GM12865 (cell line): ENCODE measurements at regions not wholly inside any gene's neighbourhood (a gene's known extent, or its start where the extent isn't known, plus 50 kb on each side); places are given as distances from the start of the nearest gene placed in this dataset.
"Not testable (repeated sequence)": the region's sequence is repeated elsewhere in the genome, so short reads cannot be mapped to it uniquely, and the experiment has no call there.

ENCODE experiments used
- DNase-seq: peaks from one replicate; pipeline ENCODE4 v3.0.0; 2010; ENCODE audit warnings: low read depth
- H3K4me3 ChIP-seq: 2 replicates; pipeline ENCODE4 v1.5.1; 2011; ENCODE audit warnings: mild to moderate bottlenecking, low read depth, low read length, control low read depth
- CTCF ChIP-seq: IDR thresholded peaks from 2 replicates; pipeline ENCODE4 v1.5.1; 2011; ENCODE audit warnings: low read length, control low read depth, low read depth, inconsistent platforms; ENCODE audit not compliant: insufficient read depth; ENCODE audit errors: missing control alignments

GRCh38 chr12:84046859-84047258, 865.7 kb downstream of the SLC6A15 start:
- no peak for DNase-seq
- no peak overlapping the region for H3K4me3 ChIP-seq
- TF ChIP-seq CTCF, result no peak

- DNase-seq, result no peak
- H3K4me3 ChIP-seq, result no peak overlapping the region
- TF ChIP-seq CTCF, result no peak
Observed at GRCh38 chr12:84043355-84043754, 869.2 kb downstream of the SLC6A15 start.

GRCh38 chr12:84038242-84038641, 874.4 kb downstream of the SLC6A15 start:
- TF ChIP-seq CTCF, result no peak
- no peak overlapping the region for H3K4me3 ChIP-seq
- DNase-seq, result no peak

- no peak for DNase-seq
Observed at GRCh38 chr12:84036912-84037311, 875.7 kb downstream of the SLC6A15 start.

GRCh38 chr12:84035766-84036165, 876.8 kb downstream of the SLC6A15 start:
- TF ChIP-seq CTCF, result no peak
- H3K4me3 ChIP-seq, result no peak overlapping the region
- no peak for DNase-seq

More at GRCh38 chr12:84036912-84037311, 875.7 kb downstream of the SLC6A15 start:
- no peak overlapping the region for H3K4me3 ChIP-seq
- TF ChIP-seq CTCF, result no peak

- no peak overlapping the region for H3K4me3 ChIP-seq
- no peak for DNase-seq
- no peak for TF ChIP-seq CTCF
Observed at GRCh38 chr12:84034871-84035270, 877.7 kb downstream of the SLC6A15 start.

- H3K4me3 ChIP-seq, result no peak overlapping the region
- no peak for TF ChIP-seq CTCF
- no peak for DNase-seq
Observed at GRCh38 chr12:84033162-84033561, 879.4 kb downstream of the SLC6A15 start.

- not testable (repeated sequence) for DNase-seq, H3K4me3 ChIP-seq
Observed at GRCh38 chr12:84018556-84019179, 893.9 kb downstream of the SLC6A15 start.
